ENCODE measurements at regions not wholly inside any gene's neighbourhood (a gene's known extent, or its start where the extent isn't known, plus 50 kb on each side); places are given as distances from the start of the nearest gene placed in this dataset.

DNA sequence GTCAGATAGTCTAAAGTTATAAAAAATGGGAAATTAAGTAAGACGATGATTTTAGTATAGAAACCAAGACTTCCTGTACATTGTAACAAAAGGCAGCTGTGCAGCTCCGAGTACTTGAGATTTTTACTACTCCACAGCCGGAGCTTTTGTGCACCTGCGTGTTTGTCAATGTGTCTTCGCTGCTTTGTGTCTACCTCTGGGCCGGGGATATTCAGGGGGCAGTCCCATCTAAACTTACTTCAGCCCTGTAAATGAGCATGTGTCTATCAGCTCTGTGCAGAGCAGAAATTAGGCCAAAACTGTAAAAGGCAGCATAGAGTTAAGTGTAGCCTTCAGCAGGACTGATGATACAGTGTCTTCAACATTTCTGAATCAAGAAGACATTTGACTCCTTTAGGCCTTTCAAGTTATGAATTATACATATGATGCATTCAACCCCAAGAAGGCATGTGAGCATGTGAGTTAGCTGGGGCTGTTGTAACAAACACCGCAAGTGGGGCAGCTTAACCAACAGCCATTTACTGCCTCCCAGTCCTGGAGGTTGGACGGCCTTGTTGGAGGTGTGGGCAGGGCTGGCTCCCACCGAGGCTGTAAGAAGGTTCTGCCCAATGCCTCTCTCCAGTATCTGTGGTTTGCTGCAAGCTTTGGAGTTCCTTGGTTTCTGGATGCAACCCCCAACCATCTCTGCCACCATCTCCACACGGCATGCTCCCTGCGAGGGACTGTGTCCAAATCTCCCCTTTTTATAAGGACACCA is 191.0 kb upstream of the IRS2 start:
- TF ChIP-seq POLR2A (IDR thresholded peaks at IDR 0.05): no peak
- no peak for TF ChIP-seq CTCF (IDR thresholded peaks at IDR 0.05)

Measured in thyroid gland (tissue), 4 donors.